ENCODE measurements at regions not wholly inside any gene's neighbourhood (a gene's known extent, or its start where the extent isn't known, plus 50 kb on each side); places are given as distances from the start of the nearest gene placed in this dataset.

GRCh38 chr4:43339435-43339834 lies 446.9 kb downstream of the GRXCR1 start:
- Histone ChIP-seq H3K27ac (no peak overlapping the region), H3K36me3 (replicated peaks in 1 of 2) (no peaks in the 10 kb centered on the region), H3K4me3 (no peak overlapping the region), H3K9me3 (replicated peaks in 1 of 3) (no peaks in the 10 kb centered on the region), H3K27me3 (no peaks in the 10 kb centered on the region), H3K4me1 (replicated peaks in 1 of 2) (no peaks in the 10 kb centered on the region)
- intact Hi-C loops (cut with DNase I): no loop called here
- TF ChIP-seq CTCF (IDR thresholded peaks at IDR 0.05) (no peak), POLR2A (IDR thresholded peaks at IDR 0.05) (no peak)
- DNase-seq: no peak

GRCh38 chr4:43341741-43342140 lies 449.2 kb downstream of the GRXCR1 start:
- Histone ChIP-seq H3K36me3 (replicated peaks in 1 of 2) (no peaks in the 10 kb centered on the region), H3K27ac (no peak overlapping the region), H3K4me3 (no peak overlapping the region), H3K27me3 (no peaks in the 10 kb centered on the region), H3K4me1 (replicated peaks in 1 of 2) (no peaks in the 10 kb centered on the region), H3K9me3 (replicated peaks in 1 of 3) (no peaks in the 10 kb centered on the region)
- TF ChIP-seq CTCF (IDR thresholded peaks at IDR 0.05) (no peak), POLR2A (IDR thresholded peaks at IDR 0.05) (no peak)
- no peak for DNase-seq
- intact Hi-C loops (cut with DNase I): no loop called here
- 71 to 84% (median 76%) methylated on average over 2 of the region's 2 CpGs for WGBS, 4 donors

GRCh38 chr4:43343298-43343697 lies 450.8 kb downstream of the GRXCR1 start:
- TF ChIP-seq CTCF (IDR thresholded peaks at IDR 0.05) (no peak), POLR2A (IDR thresholded peaks at IDR 0.05) (no peak)
- intact Hi-C loops (cut with DNase I): no loop called here
- no peaks in the 10 kb centered on the region for H3K9me3 ChIP-seq (replicated peaks in 1 of 3)
- no peak overlapping the region for H3K27ac ChIP-seq
- no peaks in the 10 kb centered on the region for H3K4me1 ChIP-seq (replicated peaks in 1 of 2)
- DNase-seq: no peak
- no peaks in the 10 kb centered on the region for H3K36me3 ChIP-seq (replicated peaks in 1 of 2)
- H3K27me3 ChIP-seq: no peaks in the 10 kb centered on the region
- H3K4me3 ChIP-seq: no peak overlapping the region

- H3K4me1 ChIP-seq (replicated peaks in 1 of 2): no peaks in the 10 kb centered on the region
- no peak overlapping the region for H3K4me3 ChIP-seq
- no peak for DNase-seq
- no peak for TF ChIP-seq CTCF (IDR thresholded peaks at IDR 0.05)
- TF ChIP-seq POLR2A (IDR thresholded peaks at IDR 0.05): no peak
- H3K9me3 ChIP-seq (replicated peaks in 1 of 3): no peaks in the 10 kb centered on the region
- no peaks in the 10 kb centered on the region for H3K36me3 ChIP-seq (replicated peaks in 1 of 2)
- WGBS, 4 donors: 71 to 77% (median 76%) methylated on average over 3 of the region's 3 CpGs
- H3K27ac ChIP-seq: no peak overlapping the region
- intact Hi-C loops (cut with DNase I): no loop called here
- H3K27me3 ChIP-seq: no peaks in the 10 kb centered on the region
Measured at GRCh38 chr4:43345323-43345925, 452.9 kb downstream of the GRXCR1 start.

All from adrenal gland (tissue), 9 donors.